HG03460 (cell line): ENCODE measurements at regions not wholly inside any gene's neighbourhood (a gene's known extent, or its start where the extent isn't known, plus 50 kb on each side); places are given as distances from the start of the nearest gene placed in this dataset.

Experiments
- ATAC-seq: cut with Tn5 transposase; IDR thresholded peaks from one replicate; pipeline ENCODE4 v1.9.1; 2021; ENCODE audit not compliant: unreplicated experiment

- ATAC-seq, result no peak
These were observed 75.0 kb downstream of the PTPDC1 start for GRCh38 chr9:94159069-94159939.

GRCh38 chr9:94160594-94161501 is 76.6 kb downstream of the PTPDC1 start:
- ATAC-seq, result no peak

- no peak for ATAC-seq
These were observed 77.4 kb downstream of the PTPDC1 start for GRCh38 chr9:94161673-94162072.

- no peak for ATAC-seq
These were observed 80.7 kb downstream of the PTPDC1 start for GRCh38 chr9:94164806-94165549.

GRCh38 chr9:94165592-94166235 is 81.5 kb downstream of the PTPDC1 start:
- peak; percentile 90 for ATAC-seq

- peak; percentile 66 for ATAC-seq
These were observed 82.1 kb downstream of the PTPDC1 start for GRCh38 chr9:94166236-94166975.

GRCh38 chr9:94166976-94167346 is 82.7 kb downstream of the PTPDC1 start:
- no peak for ATAC-seq

- ATAC-seq, result no peak
These were observed 83.2 kb downstream of the PTPDC1 start for GRCh38 chr9:94167376-94167890.

- no peak for ATAC-seq
These were observed 84.1 kb downstream of the PTPDC1 start for GRCh38 chr9:94168203-94169000.

GRCh38 chr9:94169968-94170367 is 85.7 kb downstream of the PTPDC1 start:
- no peak for ATAC-seq

GRCh38 chr9:94173632-94174031 is 85.5 kb upstream of the ZNF169 start:
- no peak for ATAC-seq

- no peak for ATAC-seq
These were observed 84.9 kb upstream of the ZNF169 start for GRCh38 chr9:94174164-94174563.

- no peak for ATAC-seq
These were observed 83.4 kb upstream of the ZNF169 start for GRCh38 chr9:94175669-94176068.

- ATAC-seq, result no peak
These were observed 82.5 kb upstream of the ZNF169 start for GRCh38 chr9:94176608-94177007.

GRCh38 chr9:94178927-94179326 is 80.2 kb upstream of the ZNF169 start:
- ATAC-seq, result peak; percentile 68

GRCh38 chr9:94181408-94182181 is 77.5 kb upstream of the ZNF169 start:
- no peak for ATAC-seq

- ATAC-seq, result no peak
These were observed 76.6 kb upstream of the ZNF169 start for GRCh38 chr9:94182532-94182931.
